Astrocyte (in vitro differentiated cells and primary cell): ENCODE measurements at regions not wholly inside any gene's neighbourhood (a gene's known extent, or its start where the extent isn't known, plus 50 kb on each side); places are given as distances from the start of the nearest gene placed in this dataset.

Experiments used
- EZH2 ChIP-seq: IDR thresholded peaks from 2 replicates; pipeline ENCODE4 v1.6.1; 2012; ENCODE audit warnings: mild to moderate bottlenecking, low read length, inconsistent platforms; ENCODE audit not compliant: insufficient read depth
- TF ChIP-seq, protein P1 (sequence below): IDR thresholded peaks from 2 replicates; pipeline ENCODE4 v1.5.1; 2011; ENCODE audit warnings: low read depth, mild to moderate bottlenecking, inconsistent platforms, low read length, moderate library complexity; ENCODE audit not compliant: insufficient read depth

DNA sequence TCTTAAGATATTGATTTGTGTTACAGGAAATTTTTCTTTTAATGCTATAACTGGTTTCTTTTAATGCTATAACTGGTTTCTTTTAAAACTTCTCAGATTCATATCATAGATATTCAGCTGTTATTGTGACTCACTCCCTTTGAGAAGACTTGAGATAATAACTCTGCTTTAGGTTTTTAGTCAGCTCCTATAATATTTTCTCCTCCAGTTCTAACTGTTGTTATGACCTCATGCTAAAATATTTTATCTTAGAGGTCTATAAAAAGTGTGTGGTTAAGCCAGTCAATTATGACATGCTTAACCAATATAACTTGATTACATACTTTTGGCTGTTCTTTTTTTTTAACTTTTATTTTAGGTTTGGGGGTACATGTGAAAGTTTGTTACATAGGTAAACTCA is 280.2 kb downstream of the PTGER3 start:
- TF ChIP-seq, protein P1, sequence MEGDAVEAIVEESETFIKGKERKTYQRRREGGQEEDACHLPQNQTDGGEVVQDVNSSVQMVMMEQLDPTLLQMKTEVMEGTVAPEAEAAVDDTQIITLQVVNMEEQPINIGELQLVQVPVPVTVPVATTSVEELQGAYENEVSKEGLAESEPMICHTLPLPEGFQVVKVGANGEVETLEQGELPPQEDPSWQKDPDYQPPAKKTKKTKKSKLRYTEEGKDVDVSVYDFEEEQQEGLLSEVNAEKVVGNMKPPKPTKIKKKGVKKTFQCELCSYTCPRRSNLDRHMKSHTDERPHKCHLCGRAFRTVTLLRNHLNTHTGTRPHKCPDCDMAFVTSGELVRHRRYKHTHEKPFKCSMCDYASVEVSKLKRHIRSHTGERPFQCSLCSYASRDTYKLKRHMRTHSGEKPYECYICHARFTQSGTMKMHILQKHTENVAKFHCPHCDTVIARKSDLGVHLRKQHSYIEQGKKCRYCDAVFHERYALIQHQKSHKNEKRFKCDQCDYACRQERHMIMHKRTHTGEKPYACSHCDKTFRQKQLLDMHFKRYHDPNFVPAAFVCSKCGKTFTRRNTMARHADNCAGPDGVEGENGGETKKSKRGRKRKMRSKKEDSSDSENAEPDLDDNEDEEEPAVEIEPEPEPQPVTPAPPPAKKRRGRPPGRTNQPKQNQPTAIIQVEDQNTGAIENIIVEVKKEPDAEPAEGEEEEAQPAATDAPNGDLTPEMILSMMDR, result no peak
- TF ChIP-seq EZH2, result no peak
